Loucy (cell line): ENCODE measurements at regions not wholly inside any gene's neighbourhood (a gene's known extent, or its start where the extent isn't known, plus 50 kb on each side); places are given as distances from the start of the nearest gene placed in this dataset.

Source experiments
- EZH2phosphoT487 ChIP-seq: fragments of 200-600 bp; IDR thresholded peaks from 2 replicates; pipeline ENCODE4 v1.6.1; 2018; ENCODE audit warnings: antibody characterized with exemption, mild to moderate bottlenecking, moderate library complexity, borderline replicate concordance
- TF ChIP-seq, protein P1 (sequence below): fragments of 200-600 bp; sonication (generic); conservative IDR thresholded peaks from 2 replicates; pipeline ENCODE4 v1.5.1; 2014; ENCODE audit warnings: mild to moderate bottlenecking, antibody characterized with exemption, low read length

- TF ChIP-seq, protein P1, sequence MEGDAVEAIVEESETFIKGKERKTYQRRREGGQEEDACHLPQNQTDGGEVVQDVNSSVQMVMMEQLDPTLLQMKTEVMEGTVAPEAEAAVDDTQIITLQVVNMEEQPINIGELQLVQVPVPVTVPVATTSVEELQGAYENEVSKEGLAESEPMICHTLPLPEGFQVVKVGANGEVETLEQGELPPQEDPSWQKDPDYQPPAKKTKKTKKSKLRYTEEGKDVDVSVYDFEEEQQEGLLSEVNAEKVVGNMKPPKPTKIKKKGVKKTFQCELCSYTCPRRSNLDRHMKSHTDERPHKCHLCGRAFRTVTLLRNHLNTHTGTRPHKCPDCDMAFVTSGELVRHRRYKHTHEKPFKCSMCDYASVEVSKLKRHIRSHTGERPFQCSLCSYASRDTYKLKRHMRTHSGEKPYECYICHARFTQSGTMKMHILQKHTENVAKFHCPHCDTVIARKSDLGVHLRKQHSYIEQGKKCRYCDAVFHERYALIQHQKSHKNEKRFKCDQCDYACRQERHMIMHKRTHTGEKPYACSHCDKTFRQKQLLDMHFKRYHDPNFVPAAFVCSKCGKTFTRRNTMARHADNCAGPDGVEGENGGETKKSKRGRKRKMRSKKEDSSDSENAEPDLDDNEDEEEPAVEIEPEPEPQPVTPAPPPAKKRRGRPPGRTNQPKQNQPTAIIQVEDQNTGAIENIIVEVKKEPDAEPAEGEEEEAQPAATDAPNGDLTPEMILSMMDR = no peak
- no peak for TF ChIP-seq EZH2phosphoT487
Measured at GRCh38 chr3:22684739-22685138, 518.4 kb upstream of the UBE2E2 start.
